ENCODE measurements at regions not wholly inside any gene's neighbourhood (a gene's known extent, or its start where the extent isn't known, plus 50 kb on each side); places are given as distances from the start of the nearest gene placed in this dataset.

DNA sequence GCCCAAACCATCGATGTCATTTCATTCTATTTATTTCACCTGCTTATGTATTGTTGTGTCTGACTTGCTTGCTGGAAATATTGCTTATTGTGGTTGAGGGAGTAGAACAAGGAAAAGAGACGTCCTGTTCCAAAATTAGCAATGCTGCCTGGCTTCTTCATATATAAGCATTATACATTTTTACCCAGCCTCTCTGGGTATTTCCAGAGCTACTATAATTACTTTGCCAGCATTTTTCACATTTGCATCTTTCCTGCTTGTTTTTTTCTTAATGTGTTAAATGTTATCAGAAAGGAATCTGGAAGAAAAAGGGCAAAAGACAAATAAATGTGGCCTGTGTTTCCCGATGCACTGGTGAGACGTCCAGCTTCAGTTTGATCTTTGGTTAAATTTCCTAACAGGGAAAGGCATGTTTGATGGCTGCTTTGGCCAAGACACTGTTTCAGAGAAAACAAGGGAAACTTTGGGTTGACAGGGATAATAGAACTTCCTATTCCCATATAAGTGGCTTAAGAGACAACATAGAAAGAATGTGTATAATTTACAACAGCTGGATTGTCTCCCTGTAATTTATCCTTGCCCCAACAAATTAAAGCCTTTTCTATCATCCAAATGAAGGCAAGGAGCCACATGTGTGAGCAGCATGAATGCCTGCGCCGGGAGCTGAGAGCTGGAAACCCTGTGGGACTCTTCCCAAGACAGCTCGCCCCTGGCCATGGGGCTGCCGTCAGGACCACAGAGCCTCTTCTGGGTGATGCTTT is 671.1 kb upstream of the CELF2 start:
- TF ChIP-seq EZH2phosphoT487 (IDR thresholded peaks at IDR 0.05; ENCODE audit: low read depth, severe bottlenecking, unreplicated experiment), result no peak
- TF ChIP-seq, protein P1, sequence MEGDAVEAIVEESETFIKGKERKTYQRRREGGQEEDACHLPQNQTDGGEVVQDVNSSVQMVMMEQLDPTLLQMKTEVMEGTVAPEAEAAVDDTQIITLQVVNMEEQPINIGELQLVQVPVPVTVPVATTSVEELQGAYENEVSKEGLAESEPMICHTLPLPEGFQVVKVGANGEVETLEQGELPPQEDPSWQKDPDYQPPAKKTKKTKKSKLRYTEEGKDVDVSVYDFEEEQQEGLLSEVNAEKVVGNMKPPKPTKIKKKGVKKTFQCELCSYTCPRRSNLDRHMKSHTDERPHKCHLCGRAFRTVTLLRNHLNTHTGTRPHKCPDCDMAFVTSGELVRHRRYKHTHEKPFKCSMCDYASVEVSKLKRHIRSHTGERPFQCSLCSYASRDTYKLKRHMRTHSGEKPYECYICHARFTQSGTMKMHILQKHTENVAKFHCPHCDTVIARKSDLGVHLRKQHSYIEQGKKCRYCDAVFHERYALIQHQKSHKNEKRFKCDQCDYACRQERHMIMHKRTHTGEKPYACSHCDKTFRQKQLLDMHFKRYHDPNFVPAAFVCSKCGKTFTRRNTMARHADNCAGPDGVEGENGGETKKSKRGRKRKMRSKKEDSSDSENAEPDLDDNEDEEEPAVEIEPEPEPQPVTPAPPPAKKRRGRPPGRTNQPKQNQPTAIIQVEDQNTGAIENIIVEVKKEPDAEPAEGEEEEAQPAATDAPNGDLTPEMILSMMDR (IDR thresholded peaks at IDR 0.05; ENCODE audit: poor library complexity), result no peak
- no peak for TF ChIP-seq EZH2 (IDR thresholded peaks at IDR 0.05; ENCODE audit: borderline replicate concordance)
